GM18505 (cell line): ENCODE measurements at regions not wholly inside any gene's neighbourhood (a gene's known extent, or its start where the extent isn't known, plus 50 kb on each side); places are given as distances from the start of the nearest gene placed in this dataset.

Experiments
- ATAC-seq: cut with Tn5 transposase; IDR thresholded peaks from one replicate; pipeline ENCODE4 v1.9.1; 2021; ENCODE audit not compliant: unreplicated experiment
- POLR2A ChIP-seq: IDR thresholded peaks from 4 replicates; pipeline ENCODE4 v1.6.1; 2011; ENCODE audit warnings: borderline replicate concordance; ENCODE audit not compliant: insufficient read depth, insufficient read length; ENCODE audit errors: extremely low read depth

- no peak for TF ChIP-seq POLR2A
- no peak for ATAC-seq
Measured at GRCh38 chr14:101409006-101409543, 152.2 kb upstream of the DIO3 start.

- no peak for ATAC-seq
- TF ChIP-seq POLR2A: no peak
Measured at GRCh38 chr14:101410126-101410525, 151.2 kb upstream of the DIO3 start.

GRCh38 chr14:101411151-101411550 is 150.1 kb upstream of the DIO3 start:
- no peak for TF ChIP-seq POLR2A
- no peak for ATAC-seq

- no peak for ATAC-seq
- no peak for TF ChIP-seq POLR2A
Measured at GRCh38 chr14:101411779-101412178, 149.5 kb upstream of the DIO3 start.

- ATAC-seq: no peak
- TF ChIP-seq POLR2A: no peak
Measured at GRCh38 chr14:101412739-101413138, 148.6 kb upstream of the DIO3 start.

GRCh38 chr14:101417434-101417833 is 143.9 kb upstream of the DIO3 start:
- TF ChIP-seq POLR2A: no peak
- no peak for ATAC-seq

GRCh38 chr14:101418601-101419000 is 142.7 kb upstream of the DIO3 start:
- TF ChIP-seq POLR2A: no peak
- ATAC-seq: no peak

- TF ChIP-seq POLR2A: no peak
- no peak for ATAC-seq
Measured at GRCh38 chr14:101426466-101426865, 134.8 kb upstream of the DIO3 start.

GRCh38 chr14:101428409-101428808 is 132.9 kb upstream of the DIO3 start:
- ATAC-seq: no peak
- TF ChIP-seq POLR2A: no peak

- TF ChIP-seq POLR2A: no peak
- no peak for ATAC-seq
Measured at GRCh38 chr14:101435546-101435945, 125.7 kb upstream of the DIO3 start.

GRCh38 chr14:101439023-101439422 is 122.3 kb upstream of the DIO3 start:
- TF ChIP-seq POLR2A: no peak

GRCh38 chr14:101440496-101440895 is 120.8 kb upstream of the DIO3 start:
- no peak for ATAC-seq
- TF ChIP-seq POLR2A: no peak

More at GRCh38 chr14:101439023-101439422, 122.3 kb upstream of the DIO3 start:
- no peak for ATAC-seq

GRCh38 chr14:101441710-101442109 is 119.6 kb upstream of the DIO3 start:
- no peak for ATAC-seq
- TF ChIP-seq POLR2A: no peak

- no peak for ATAC-seq
- no peak for TF ChIP-seq POLR2A
Measured at GRCh38 chr14:101442451-101442850, 118.8 kb upstream of the DIO3 start.

- TF ChIP-seq POLR2A: no peak
- ATAC-seq: no peak
Measured at GRCh38 chr14:101444116-101444515, 117.2 kb upstream of the DIO3 start.

GRCh38 chr14:101445278-101445677 is 116.0 kb upstream of the DIO3 start:
- ATAC-seq: no peak
- TF ChIP-seq POLR2A: no peak

GRCh38 chr14:101446387-101446969 is 114.8 kb upstream of the DIO3 start:
- TF ChIP-seq POLR2A: no peak
- no peak for ATAC-seq
